Lung (tissue), 11 donors: ENCODE measurements at regions not wholly inside any gene's neighbourhood (a gene's known extent, or its start where the extent isn't known, plus 50 kb on each side); places are given as distances from the start of the nearest gene placed in this dataset.

Source experiments
- ATAC-seq: fragments of 200-7000 bp; cut with Tn5 transposase; one replicate; pipeline ENCODE4 v1.9.1; 2020; ENCODE audit warnings: moderate number of reproducible peaks; ENCODE audit not compliant: insufficient read depth, low FRiP score
- DNase-seq, 3 donors: peaks; one replicate each; pipeline ENCODE4 v3.0.0-alpha.2; 2013 to 2017
- H3K27ac ChIP-seq, 2 donors: one replicate each; pipeline ENCODE4 v1.5.1; 2013; ENCODE audit warnings: mild to moderate bottlenecking in 2 of 2, moderate library complexity in 2 of 2, control low read depth in 1 of 2, inconsistent platforms in 1 of 2, low read depth in 1 of 2, low read length in 1 of 2
- H3K27me3 ChIP-seq, 3 donors: one replicate each; pipeline ENCODE4 v1.5.1; 2013; ENCODE audit warnings: low read length in 2 of 3; ENCODE audit not compliant: control insufficient read depth in 3 of 3, insufficient read depth in 3 of 3
- H3K36me3 ChIP-seq, 4 donors: one replicate each; pipeline ENCODE4 v1.5.1; 2013; ENCODE audit warnings: low read length in 4 of 4, mild to moderate bottlenecking in 1 of 4, moderate library complexity in 1 of 4; ENCODE audit not compliant: control insufficient read depth in 4 of 4, insufficient read depth in 4 of 4
- H3K4me1 ChIP-seq, 5 donors: one replicate each; pipeline ENCODE4 v1.5.1; 2013; ENCODE audit warnings: low read length in 5 of 5, mild to moderate bottlenecking in 2 of 5, moderate library complexity in 1 of 5; ENCODE audit not compliant: control insufficient read depth in 5 of 5, insufficient read depth in 5 of 5
- H3K4me3 ChIP-seq: one replicate; pipeline ENCODE4 v1.5.1; 2013; ENCODE audit warnings: mild to moderate bottlenecking, control low read depth, moderate library complexity
- H3K9ac ChIP-seq, 2 donors: one replicate each; pipeline ENCODE4 v1.5.1; 2013; ENCODE audit warnings: low read length in 2 of 2, control low read depth in 1 of 2; ENCODE audit not compliant: insufficient read depth in 1 of 2
- H3K9me3 ChIP-seq, 4 donors: one replicate each; pipeline ENCODE4 v1.5.1; 2013; ENCODE audit warnings: low read length in 3 of 4, mild to moderate bottlenecking in 1 of 4, moderate library complexity in 1 of 4; ENCODE audit not compliant: control insufficient read depth in 4 of 4, insufficient read depth in 3 of 4
- CTCF ChIP-seq: IDR thresholded peaks from 2 replicates; pipeline ENCODE4 v1.5.1; 2012; ENCODE audit warnings: mild to moderate bottlenecking; ENCODE audit errors: control extremely low read depth, extremely low read depth
- WGBS, 2 donors: extraction: QIAGEN DNeasy Blood & Tissue Kit; methylation state at CpG; one replicate each; pipeline ENCODE4 v1.1.7; 2013; 5-methylcytosine and 5-hydroxymethylcytosine counted together
- donor health status: control.
- donor health status: control.
- donor health status: Bipolar disorder and iron deficiency.
- donor health status: healthy.
- donor health status: DM: yes; HTN: yes; CAD: no.

- no peak for TF ChIP-seq CTCF
- Histone ChIP-seq H3K27ac (no peak overlapping the region), H3K4me1 (peaks cover 0 to 8% (median 0%) of the 10 kb centered on the region in 5 donors), H3K27me3 (no peaks in the 10 kb centered on the region), H3K9ac (no peak overlapping the region), H3K36me3 (no peaks in the 10 kb centered on the region), H3K4me3 (no peak overlapping the region), H3K9me3 (no peaks in the 10 kb centered on the region)
- DNase-seq (no peak), ATAC-seq (no peak)
- 81 to 84% methylated on average over 5 of the region's 5 CpGs for WGBS, 2 donors
Measured at GRCh38 chr15:47246317-47246716, 471.0 kb upstream of the SEMA6D start.

- H3K4me3 ChIP-seq, result no peak overlapping the region
- no peak for DNase-seq
- no peaks in the 10 kb centered on the region for H3K36me3 ChIP-seq
- H3K27me3 ChIP-seq, result no peaks in the 10 kb centered on the region
- no peaks in the 10 kb centered on the region for H3K4me1 ChIP-seq
- ATAC-seq, result no peak
- no peak for TF ChIP-seq CTCF
- H3K9me3 ChIP-seq, result peaks cover 0 to 3% (median 0%) of the 10 kb centered on the region in 4 donors
- no peak overlapping the region for H3K9ac ChIP-seq
- H3K27ac ChIP-seq, result no peak overlapping the region
- 90 to 93% methylated on average over 3 of the region's 3 CpGs for WGBS, 2 donors
Measured at GRCh38 chr15:47258521-47258920, 458.8 kb upstream of the SEMA6D start.

GRCh38 chr15:47265686-47266085 is 451.6 kb upstream of the SEMA6D start:
- WGBS, 2 donors, result 81% methylated on average over 4 of the region's 4 CpGs
- no peak for ATAC-seq
- H3K9ac ChIP-seq, result no peak overlapping the region
- H3K4me1 ChIP-seq, result no peaks in the 10 kb centered on the region
- no peak overlapping the region for H3K27ac ChIP-seq
- H3K36me3 ChIP-seq, result no peaks in the 10 kb centered on the region
- peaks cover 0 to 3% (median 0%) of the 10 kb centered on the region in 4 donors for H3K9me3 ChIP-seq
- DNase-seq, result no peak
- no peak overlapping the region for H3K4me3 ChIP-seq
- H3K27me3 ChIP-seq, result no peaks in the 10 kb centered on the region
- no peak for TF ChIP-seq CTCF

- no peaks in the 10 kb centered on the region for H3K27me3 ChIP-seq
- H3K9ac ChIP-seq, result no peak overlapping the region
- peaks cover 0 to 3% (median 0%) of the 10 kb centered on the region in 4 donors for H3K9me3 ChIP-seq
- 85 to 92% methylated on average over 1 of the region's 1 CpG for WGBS, 2 donors
- DNase-seq, result no peak
- no peak overlapping the region for H3K27ac ChIP-seq
- H3K4me3 ChIP-seq, result no peak overlapping the region
- no peak for TF ChIP-seq CTCF
- no peak for ATAC-seq
- no peaks in the 10 kb centered on the region for H3K36me3 ChIP-seq
- no peaks in the 10 kb centered on the region for H3K4me1 ChIP-seq
Measured at GRCh38 chr15:47266566-47266965, 450.7 kb upstream of the SEMA6D start.
